ENCODE measurements at regions not wholly inside any gene's neighbourhood (a gene's known extent, or its start where the extent isn't known, plus 50 kb on each side); places are given as distances from the start of the nearest gene placed in this dataset.

DNA sequence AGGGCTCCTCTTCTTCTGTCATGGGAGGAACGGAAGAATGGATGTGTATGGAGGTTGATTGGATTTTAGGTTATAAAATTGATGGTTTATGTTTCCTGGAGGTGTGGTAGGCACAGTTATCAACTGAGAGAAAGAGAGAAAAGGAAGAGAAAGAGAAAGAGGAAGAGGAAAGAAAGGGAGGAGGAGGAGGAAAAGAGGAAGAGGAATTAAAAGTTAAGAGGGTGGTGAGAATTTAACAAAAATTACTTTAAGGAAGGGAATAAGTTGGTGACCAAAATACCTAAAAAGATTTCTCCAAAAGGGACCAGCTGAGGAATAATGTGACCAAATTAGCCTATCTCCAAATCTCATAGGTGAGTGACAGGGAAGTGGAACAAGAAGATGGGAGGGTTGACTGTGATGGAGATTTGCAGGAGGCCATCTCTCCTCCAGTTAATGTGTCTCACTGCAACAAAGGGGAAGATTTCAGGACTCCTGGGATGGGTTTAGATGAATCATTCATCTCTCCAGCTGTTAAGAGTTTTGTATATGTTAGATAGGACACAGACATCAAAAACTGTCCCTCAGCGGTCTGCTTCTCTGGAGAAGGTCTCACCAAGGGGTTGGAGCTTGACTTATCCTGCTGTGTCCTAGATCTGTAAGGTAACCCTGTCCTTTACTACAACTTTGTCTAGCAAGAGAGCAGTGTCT, 76.0 kb upstream of the TMC1 start:
- Histone ChIP-seq H3K4me1 (replicated peaks in 1 of 2; ENCODE audit: control insufficient read depth in 2 of 2, insufficient read depth in 2 of 2, low read length in 2 of 2) (no peaks in the 10 kb centered on the region), H3K4me3 (no peak overlapping the region), H4K20me1 (replicated peaks; ENCODE audit: control insufficient read depth, insufficient read depth, low read length) (no peaks in the 10 kb centered on the region), H3K9ac (ENCODE audit: insufficient read depth in 1 of 2, low read depth in 2 of 2, low read length in 2 of 2) (no peak overlapping the region), H3K27ac (ENCODE audit: extremely low read depth, low read depth, low read length) (no peak overlapping the region), H2AFZ (ENCODE audit: low read depth, low read length) (no peak overlapping the region), H3K79me2 (ENCODE audit: control insufficient read depth, insufficient read depth, low read length) (no peaks in the 10 kb centered on the region), H3K27me3 (ENCODE audit: control insufficient read depth in 2 of 2, insufficient read depth in 2 of 2, low read length in 2 of 2) (peaks cover 0 to 5% of the 10 kb centered on the region in 2 experiments; a peak in 1 of 5 replicates), H3K4me2 (ENCODE audit: insufficient read depth, low read length) (no peak overlapping the region), H3K36me3 (ENCODE audit: control insufficient read depth, insufficient read depth, low read length) (no peaks in the 10 kb centered on the region), H3K9me3 (replicated peaks; ENCODE audit: control insufficient read depth, insufficient read depth, low read depth, low read length) (no peaks in the 10 kb centered on the region), H3K9me1 (ENCODE audit: control insufficient read depth, insufficient read depth, low read length) (no peaks in the 10 kb centered on the region)
- in situ Hi-C loops (cut with MboI), result no loop called here
- ATAC-seq (no peak), DNase-seq (ENCODE audit: extremely low read depth in 1 of 4, low spot score in 3 of 4) (no peak), FAIRE-seq (no peak)
- 12% methylated on average over 2 of the region's 2 CpGs for WGBS (ENCODE audit: insufficient coverage, low coverage, missing lambda C conversion rate)
- TF ChIP-seq, protein P1, sequence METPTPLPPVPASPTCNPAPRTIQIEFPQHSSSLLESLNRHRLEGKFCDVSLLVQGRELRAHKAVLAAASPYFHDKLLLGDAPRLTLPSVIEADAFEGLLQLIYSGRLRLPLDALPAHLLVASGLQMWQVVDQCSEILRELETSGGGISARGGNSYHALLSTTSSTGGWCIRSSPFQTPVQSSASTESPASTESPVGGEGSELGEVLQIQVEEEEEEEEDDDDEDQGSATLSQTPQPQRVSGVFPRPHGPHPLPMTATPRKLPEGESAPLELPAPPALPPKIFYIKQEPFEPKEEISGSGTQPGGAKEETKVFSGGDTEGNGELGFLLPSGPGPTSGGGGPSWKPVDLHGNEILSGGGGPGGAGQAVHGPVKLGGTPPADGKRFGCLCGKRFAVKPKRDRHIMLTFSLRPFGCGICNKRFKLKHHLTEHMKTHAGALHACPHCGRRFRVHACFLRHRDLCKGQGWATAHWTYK (CRISPR knock-in tag; IDR thresholded peaks at IDR 0.05), result no peak
- no peak for TF ChIP-seq ZNF311 (CRISPR knock-in tag; IDR thresholded peaks at IDR 0.05)
- intact Hi-C loops (cut with micrococcal nuclease), result no loop called here
- CTCF ChIA-PET (ENCODE audit: low intra/inter-chr PET ratio), result no interaction called here
- no TSS peak for BruUV-seq (replicated peaks)
- POLR2A ChIA-PET, result interaction anchor here (0.9 kb wide), 2 partner anchors 20 to 268 kb away, joined by 3 read pairs; no protein-coding TSS in a partner anchor

DNA sequence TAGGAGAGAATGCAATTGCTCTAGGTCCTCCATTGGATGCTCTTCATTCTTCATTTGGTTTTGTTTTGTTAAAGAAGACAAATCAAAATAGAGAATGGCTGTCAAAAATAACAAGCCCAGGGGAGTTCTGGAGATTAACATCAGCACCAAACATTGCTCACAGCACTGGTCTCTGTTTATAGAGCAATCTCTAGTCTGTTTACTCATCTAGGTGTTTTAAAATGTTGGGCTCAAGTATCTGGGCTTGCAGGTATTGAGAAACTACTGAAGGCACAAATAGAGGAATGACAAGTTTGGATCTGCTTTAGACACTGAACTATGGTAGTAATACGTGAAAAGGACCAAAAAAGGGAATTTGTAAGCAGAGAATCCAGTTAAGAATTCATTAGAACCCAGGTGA, 77.0 kb upstream of the TMC1 start:
- BruUV-seq (replicated peaks), result no TSS peak
- Histone ChIP-seq H3K27me3 (ENCODE audit: control insufficient read depth in 2 of 2, insufficient read depth in 2 of 2, low read length in 2 of 2) (peaks cover 0 to 7% of the 10 kb centered on the region in 2 experiments; a peak in 1 of 5 replicates), H3K9ac (ENCODE audit: insufficient read depth in 1 of 2, low read depth in 2 of 2, low read length in 2 of 2) (no peak overlapping the region), H3K4me3 (no peak overlapping the region), H3K9me3 (replicated peaks; ENCODE audit: control insufficient read depth, insufficient read depth, low read depth, low read length) (no peaks in the 10 kb centered on the region), H2AFZ (ENCODE audit: low read depth, low read length) (no peak overlapping the region), H3K9me1 (ENCODE audit: control insufficient read depth, insufficient read depth, low read length) (no peaks in the 10 kb centered on the region), H3K36me3 (ENCODE audit: control insufficient read depth, insufficient read depth, low read length) (no peaks in the 10 kb centered on the region), H3K27ac (ENCODE audit: extremely low read depth, low read depth, low read length) (no peak overlapping the region), H3K4me2 (ENCODE audit: insufficient read depth, low read length) (no peak overlapping the region), H4K20me1 (replicated peaks; ENCODE audit: control insufficient read depth, insufficient read depth, low read length) (no peaks in the 10 kb centered on the region), H3K79me2 (ENCODE audit: control insufficient read depth, insufficient read depth, low read length) (no peaks in the 10 kb centered on the region), H3K4me1 (replicated peaks in 1 of 2; ENCODE audit: control insufficient read depth in 2 of 2, insufficient read depth in 2 of 2, low read length in 2 of 2) (no peaks in the 10 kb centered on the region)
- intact Hi-C loops (cut with micrococcal nuclease), result no loop called here
- POLR2A ChIA-PET, result interaction anchor here (0.9 kb wide), 1 partner anchor 21 kb away, joined by 3 read pairs; no protein-coding TSS in a partner anchor
- no peak for ATAC-seq
- WGBS (ENCODE audit: insufficient coverage, low coverage, missing lambda C conversion rate), result 0% methylated on average over 1 of the region's 1 CpG
- no peak for FAIRE-seq
- in situ Hi-C loops (cut with MboI), result no loop called here
- DNase-seq (ENCODE audit: extremely low read depth in 1 of 4, low spot score in 3 of 4), result no peak
- CTCF ChIA-PET (ENCODE audit: low intra/inter-chr PET ratio), result no interaction called here
- TF ChIP-seq, protein P2, sequence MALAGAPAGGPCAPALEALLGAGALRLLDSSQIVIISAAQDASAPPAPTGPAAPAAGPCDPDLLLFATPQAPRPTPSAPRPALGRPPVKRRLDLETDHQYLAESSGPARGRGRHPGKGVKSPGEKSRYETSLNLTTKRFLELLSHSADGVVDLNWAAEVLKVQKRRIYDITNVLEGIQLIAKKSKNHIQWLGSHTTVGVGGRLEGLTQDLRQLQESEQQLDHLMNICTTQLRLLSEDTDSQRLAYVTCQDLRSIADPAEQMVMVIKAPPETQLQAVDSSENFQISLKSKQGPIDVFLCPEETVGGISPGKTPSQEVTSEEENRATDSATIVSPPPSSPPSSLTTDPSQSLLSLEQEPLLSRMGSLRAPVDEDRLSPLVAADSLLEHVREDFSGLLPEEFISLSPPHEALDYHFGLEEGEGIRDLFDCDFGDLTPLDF (CRISPR knock-in tag; IDR thresholded peaks at IDR 0.05), result no peak
- no peak for TF ChIP-seq NCOA2 (IDR thresholded peaks at IDR 0.05; ENCODE audit: partially characterized antibody in 2 of 2)
- TF ChIP-seq, protein P3, sequence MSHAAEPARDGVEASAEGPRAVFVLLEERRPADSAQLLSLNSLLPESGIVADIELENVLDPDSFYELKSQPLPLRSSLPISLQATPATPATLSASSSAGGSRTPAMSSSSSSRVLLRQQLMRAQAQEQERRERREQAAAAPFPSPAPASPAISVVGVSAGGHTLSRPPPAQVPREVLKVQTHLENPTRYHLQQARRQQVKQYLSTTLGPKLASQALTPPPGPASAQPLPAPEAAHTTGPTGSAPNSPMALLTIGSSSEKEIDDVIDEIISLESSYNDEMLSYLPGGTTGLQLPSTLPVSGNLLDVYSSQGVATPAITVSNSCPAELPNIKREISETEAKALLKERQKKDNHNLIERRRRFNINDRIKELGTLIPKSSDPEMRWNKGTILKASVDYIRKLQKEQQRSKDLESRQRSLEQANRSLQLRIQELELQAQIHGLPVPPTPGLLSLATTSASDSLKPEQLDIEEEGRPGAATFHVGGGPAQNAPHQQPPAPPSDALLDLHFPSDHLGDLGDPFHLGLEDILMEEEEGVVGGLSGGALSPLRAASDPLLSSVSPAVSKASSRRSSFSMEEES (CRISPR knock-in tag; IDR thresholded peaks at IDR 0.05), result no peak
- TF ChIP-seq, protein P4, sequence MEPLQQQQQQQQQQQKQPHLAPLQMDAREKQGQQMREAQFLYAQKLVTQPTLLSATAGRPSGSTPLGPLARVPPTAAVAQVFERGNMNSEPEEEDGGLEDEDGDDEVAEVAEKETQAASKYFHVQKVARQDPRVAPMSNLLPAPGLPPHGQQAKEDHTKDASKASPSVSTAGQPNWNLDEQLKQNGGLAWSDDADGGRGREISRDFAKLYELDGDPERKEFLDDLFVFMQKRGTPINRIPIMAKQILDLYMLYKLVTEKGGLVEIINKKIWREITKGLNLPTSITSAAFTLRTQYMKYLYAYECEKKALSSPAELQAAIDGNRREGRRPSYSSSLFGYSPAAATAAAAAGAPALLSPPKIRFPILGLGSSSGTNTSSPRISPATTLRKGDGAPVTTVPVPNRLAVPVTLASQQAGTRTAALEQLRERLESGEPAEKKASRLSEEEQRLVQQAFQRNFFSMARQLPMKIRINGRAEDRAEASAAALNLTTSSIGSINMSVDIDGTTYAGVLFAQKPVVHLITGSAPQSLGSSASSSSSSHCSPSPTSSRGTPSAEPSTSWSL (CRISPR knock-in tag; IDR thresholded peaks at IDR 0.05; ENCODE audit: borderline replicate concordance), result no peak
- TF ChIP-seq ESRRA (IDR thresholded peaks at IDR 0.05; ENCODE audit: borderline replicate concordance, low read depth), result no peak
- TF ChIP-seq POU5F1 (IDR thresholded peaks at IDR 0.05; ENCODE audit: borderline replicate concordance, low read depth, low read length, partially characterized antibody), result no peak
- TF ChIP-seq WHSC1 (IDR thresholded peaks at IDR 0.05; ENCODE audit: low read length), result no peak

All from K562 (cell line).